Fibroblast of skin of back (primary cell): ENCODE measurements at regions not wholly inside any gene's neighbourhood (a gene's known extent, or its start where the extent isn't known, plus 50 kb on each side); places are given as distances from the start of the nearest gene placed in this dataset.
"Not testable (repeated sequence)": the region's sequence is repeated elsewhere in the genome, so short reads cannot be mapped to it uniquely, and the experiment has no call there.

Source experiments
- DNase-seq: peaks from one replicate; pipeline ENCODE4 v3.0.0-alpha.2; 2013

GRCh38 chr3:125697979-125698640 is 102.8 kb upstream of the OSBPL11 start:
- not testable (repeated sequence) for DNase-seq

GRCh38 chr3:125715651-125716050 is 120.4 kb upstream of the OSBPL11 start:
- no peak for DNase-seq

- peak; percentile 74 for DNase-seq
These were observed 136.9 kb upstream of the OSBPL11 start for GRCh38 chr3:125732151-125732550.

- DNase-seq: not testable (repeated sequence)
These were observed 146.9 kb upstream of the OSBPL11 start for GRCh38 chr3:125741991-125742718.

GRCh38 chr3:125742845-125743244 is 147.5 kb upstream of the OSBPL11 start:
- peak; percentile 30 for DNase-seq

- peak; percentile 12 for DNase-seq
These were observed 161.8 kb upstream of the OSBPL11 start for GRCh38 chr3:125757050-125757449.

- not testable (repeated sequence) for DNase-seq
These were observed 163.4 kb upstream of the OSBPL11 start for GRCh38 chr3:125758641-125759130.

- DNase-seq: not testable (repeated sequence)
These were observed 167.3 kb upstream of the OSBPL11 start for GRCh38 chr3:125762601-125763000.

GRCh38 chr3:125766285-125766826 is 171.1 kb upstream of the OSBPL11 start:
- DNase-seq: peak; percentile 40

- not testable (repeated sequence) for DNase-seq
These were observed 171.6 kb upstream of the OSBPL11 start for GRCh38 chr3:125766931-125767330.

GRCh38 chr3:125767641-125768040 is 172.3 kb upstream of the OSBPL11 start:
- no peak for DNase-seq

- not testable (repeated sequence) for DNase-seq
These were observed 173.5 kb upstream of the OSBPL11 start for GRCh38 chr3:125768821-125769220.

- DNase-seq: not testable (repeated sequence)
These were observed 176.2 kb upstream of the OSBPL11 start for GRCh38 chr3:125771506-125771905.

- not testable (repeated sequence) for DNase-seq
These were observed 179.2 kb upstream of the OSBPL11 start for GRCh38 chr3:125774433-125775034.

- DNase-seq: not testable (repeated sequence)
These were observed 179.8 kb upstream of the OSBPL11 start for GRCh38 chr3:125775106-125775505.

- DNase-seq: not testable (repeated sequence)
These were observed 180.5 kb upstream of the OSBPL11 start for GRCh38 chr3:125775606-125776294.

- not testable (repeated sequence) for DNase-seq
These were observed 184.0 kb upstream of the OSBPL11 start for GRCh38 chr3:125779276-125779675.

GRCh38 chr3:125779918-125780317 is 184.6 kb upstream of the OSBPL11 start:
- DNase-seq: not testable (repeated sequence)

GRCh38 chr3:125781678-125782077 is 186.4 kb upstream of the OSBPL11 start:
- DNase-seq: not testable (repeated sequence)

- not testable (repeated sequence) for DNase-seq
These were observed 178.7 kb upstream of the ROPN1B start for GRCh38 chr3:125790312-125790711.

- peak; percentile 1 for DNase-seq
These were observed 178.0 kb upstream of the ROPN1B start for GRCh38 chr3:125791021-125791420.

GRCh38 chr3:125810010-125810409 is 159.0 kb upstream of the ROPN1B start:
- not testable (repeated sequence) for DNase-seq
